Nephron (organoid): ENCODE measurements at regions not wholly inside any gene's neighbourhood (a gene's known extent, or its start where the extent isn't known, plus 50 kb on each side); places are given as distances from the start of the nearest gene placed in this dataset.

Experiments used
- H3K27ac Mint-ChIP-seq, 3 experiments: 2 replicates each; pipeline ENCODE4 v1.8.0; 2020; ENCODE audit warnings: mixed read lengths in 3 of 3, mild to moderate bottlenecking in 2 of 3, moderate library complexity in 1 of 3
- H3K27me3 Mint-ChIP-seq: 2 replicates; pipeline ENCODE4 v1.8.0; 2021; ENCODE audit warnings: low read depth, mild to moderate bottlenecking, moderate library complexity, mixed read lengths
- H3K36me3 Mint-ChIP-seq: 2 replicates; pipeline ENCODE4 v1.8.0; 2020; ENCODE audit warnings: low read depth, mixed read lengths
- H3K4me1 Mint-ChIP-seq: 2 replicates; pipeline ENCODE4 v1.8.0; 2020; ENCODE audit warnings: mixed read lengths
- H3K4me3 Mint-ChIP-seq, 3 experiments: 2 replicates each; pipeline ENCODE4 v1.8.0; 2020; ENCODE audit warnings: mild to moderate bottlenecking in 3 of 3, mixed read lengths in 3 of 3, moderate library complexity in 2 of 3
- H3K9me3 Mint-ChIP-seq: 2 replicates; pipeline ENCODE4 v1.8.0; 2020; ENCODE audit warnings: mixed read lengths
- TF ChIP-seq, protein P1 (sequence below), 3 experiments: fragments of 200-600 bp; sonication (generic); IDR thresholded peaks; one replicate each; pipeline ENCODE4 v1.5.0; 2021; ENCODE audit warnings: antibody characterized with exemption in 3 of 3; ENCODE audit not compliant: unreplicated experiment in 3 of 3

DNA sequence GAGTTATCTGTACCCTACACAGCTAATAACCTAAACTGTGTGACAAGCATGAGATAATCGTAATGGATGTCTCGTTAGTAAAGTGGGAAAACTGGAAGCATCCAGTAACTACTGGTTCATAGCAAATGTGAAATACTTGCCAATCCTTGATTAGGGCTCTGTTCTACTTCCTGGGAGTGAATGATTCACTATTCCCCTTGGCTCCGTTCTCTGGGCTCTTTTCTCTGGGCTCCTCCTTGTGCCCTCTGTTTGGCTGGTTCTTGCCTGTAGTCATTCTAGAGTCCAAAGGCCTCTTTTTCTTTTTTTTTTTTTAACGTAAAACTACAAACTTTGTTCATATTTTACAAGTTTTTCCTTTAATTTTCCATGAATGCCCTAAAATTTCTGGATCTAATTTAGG, 465.8 kb upstream of the PLXNA2 start:
- no peak overlapping the region for H3K27ac Mint-ChIP-seq
- H3K36me3 Mint-ChIP-seq: no peaks in the 10 kb centered on the region
- no peak overlapping the region for H3K4me3 Mint-ChIP-seq
- H3K4me1 Mint-ChIP-seq: no peaks in the 10 kb centered on the region
- H3K27me3 Mint-ChIP-seq: no peaks in the 10 kb centered on the region
- H3K9me3 Mint-ChIP-seq: peaks cover 7% of the 10 kb centered on the region
- TF ChIP-seq, protein P1, sequence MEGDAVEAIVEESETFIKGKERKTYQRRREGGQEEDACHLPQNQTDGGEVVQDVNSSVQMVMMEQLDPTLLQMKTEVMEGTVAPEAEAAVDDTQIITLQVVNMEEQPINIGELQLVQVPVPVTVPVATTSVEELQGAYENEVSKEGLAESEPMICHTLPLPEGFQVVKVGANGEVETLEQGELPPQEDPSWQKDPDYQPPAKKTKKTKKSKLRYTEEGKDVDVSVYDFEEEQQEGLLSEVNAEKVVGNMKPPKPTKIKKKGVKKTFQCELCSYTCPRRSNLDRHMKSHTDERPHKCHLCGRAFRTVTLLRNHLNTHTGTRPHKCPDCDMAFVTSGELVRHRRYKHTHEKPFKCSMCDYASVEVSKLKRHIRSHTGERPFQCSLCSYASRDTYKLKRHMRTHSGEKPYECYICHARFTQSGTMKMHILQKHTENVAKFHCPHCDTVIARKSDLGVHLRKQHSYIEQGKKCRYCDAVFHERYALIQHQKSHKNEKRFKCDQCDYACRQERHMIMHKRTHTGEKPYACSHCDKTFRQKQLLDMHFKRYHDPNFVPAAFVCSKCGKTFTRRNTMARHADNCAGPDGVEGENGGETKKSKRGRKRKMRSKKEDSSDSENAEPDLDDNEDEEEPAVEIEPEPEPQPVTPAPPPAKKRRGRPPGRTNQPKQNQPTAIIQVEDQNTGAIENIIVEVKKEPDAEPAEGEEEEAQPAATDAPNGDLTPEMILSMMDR (IDR thresholded peaks at IDR 0.05; ENCODE audit: unreplicated experiment in 3 of 3): no peak

DNA sequence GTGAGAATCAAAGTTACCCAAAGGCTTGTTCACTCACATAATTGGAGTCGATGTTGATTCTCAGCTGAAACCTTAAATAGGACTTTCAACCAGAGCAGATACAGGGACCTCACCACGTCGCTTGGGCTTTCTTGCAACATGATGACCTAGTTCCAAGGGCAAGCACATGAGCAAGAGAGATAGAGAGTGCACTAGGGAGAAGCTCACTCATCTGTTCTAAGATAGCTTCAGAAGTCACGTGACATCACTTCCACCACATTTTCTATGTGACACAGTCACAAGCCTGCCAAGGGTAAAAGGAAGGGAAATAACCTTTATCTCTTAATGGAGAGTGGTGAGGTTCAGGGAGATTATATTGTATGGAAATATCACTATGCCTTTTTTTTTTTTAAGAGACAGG, 470.1 kb upstream of the PLXNA2 start:
- Mint-ChIP-seq H3K36me3 (peaks cover 3% of the 10 kb centered on the region), H3K27me3 (no peaks in the 10 kb centered on the region), H3K4me1 (no peaks in the 10 kb centered on the region), H3K4me3 (no peak overlapping the region), H3K27ac (no peak overlapping the region), H3K9me3 (peaks cover 7% of the 10 kb centered on the region)
- TF ChIP-seq, protein P1 (IDR thresholded peaks at IDR 0.05; ENCODE audit: unreplicated experiment in 3 of 3): no peak

DNA sequence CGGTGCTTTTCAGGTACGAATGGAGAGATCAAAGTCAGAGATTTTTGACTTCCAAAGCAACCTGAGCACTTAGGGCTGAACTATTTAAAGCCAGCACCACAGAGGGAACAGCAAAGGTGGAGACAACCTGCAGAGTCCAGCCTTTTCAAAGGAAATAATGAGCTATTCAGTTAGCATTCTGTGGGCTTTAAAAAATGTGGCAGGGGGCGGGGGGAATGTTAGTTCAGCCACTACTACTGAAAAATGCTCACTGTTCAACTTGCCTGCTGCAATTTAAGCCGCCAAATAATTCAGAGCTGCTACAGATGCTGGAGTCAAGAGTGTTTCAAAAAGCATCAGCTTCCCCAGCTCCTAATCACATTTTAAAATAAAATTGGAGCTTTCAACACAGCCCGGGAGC, 473.3 kb upstream of the PLXNA2 start:
- no peak overlapping the region for H3K4me3 Mint-ChIP-seq
- no peaks in the 10 kb centered on the region for H3K4me1 Mint-ChIP-seq
- no peak overlapping the region for H3K27ac Mint-ChIP-seq
- TF ChIP-seq, protein P1 (IDR thresholded peaks at IDR 0.05; ENCODE audit: unreplicated experiment in 3 of 3): no peak
- peaks cover 9% of the 10 kb centered on the region for H3K36me3 Mint-ChIP-seq
- H3K9me3 Mint-ChIP-seq: peaks cover 23% of the 10 kb centered on the region
- H3K27me3 Mint-ChIP-seq: no peaks in the 10 kb centered on the region

DNA sequence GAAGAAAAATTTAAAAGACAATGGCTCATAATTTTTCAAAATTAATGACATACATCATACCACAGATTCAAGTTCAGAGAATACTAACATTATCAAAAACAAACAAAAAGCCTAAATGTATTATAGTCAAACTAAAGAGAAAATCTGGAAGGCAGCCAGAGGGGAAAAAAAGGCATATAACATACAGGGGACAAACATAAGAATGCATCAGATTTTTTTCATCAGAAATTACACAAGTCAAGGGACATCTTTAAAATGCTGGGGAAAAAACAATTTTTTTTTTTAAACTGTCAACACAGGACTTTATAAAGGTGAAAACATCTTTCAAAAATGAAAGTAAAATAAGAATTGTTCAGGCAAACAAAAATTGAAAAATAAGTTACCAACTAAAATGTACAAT, 478.4 kb upstream of the PLXNA2 start:
- H3K27me3 Mint-ChIP-seq: no peaks in the 10 kb centered on the region
- TF ChIP-seq, protein P1 (IDR thresholded peaks at IDR 0.05; ENCODE audit: unreplicated experiment in 3 of 3): no peak
- peaks cover 31% of the 10 kb centered on the region for H3K9me3 Mint-ChIP-seq
- no peak overlapping the region for H3K4me3 Mint-ChIP-seq
- H3K27ac Mint-ChIP-seq: no peak overlapping the region
- no peaks in the 10 kb centered on the region for H3K4me1 Mint-ChIP-seq
- peaks cover 9% of the 10 kb centered on the region for H3K36me3 Mint-ChIP-seq

DNA sequence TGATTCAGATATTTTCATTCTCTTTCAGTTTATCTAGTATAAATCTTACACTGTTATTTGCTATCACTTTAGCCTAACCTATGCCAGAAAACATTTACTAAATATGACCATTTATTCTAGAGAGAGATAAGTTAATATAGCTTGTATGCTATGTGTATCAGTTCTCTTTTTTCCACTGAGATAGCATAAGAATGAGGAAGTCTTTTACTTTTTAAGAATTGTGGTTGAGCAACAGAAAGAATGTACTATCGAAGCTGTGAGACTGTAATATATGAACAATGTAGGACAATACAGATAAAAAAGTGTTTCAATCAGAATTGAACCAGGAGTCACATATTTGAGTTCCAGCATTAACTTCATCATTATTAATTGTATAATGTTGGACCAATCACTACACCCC, 479.9 kb upstream of the PLXNA2 start:
- TF ChIP-seq, protein P1 (IDR thresholded peaks at IDR 0.05; ENCODE audit: unreplicated experiment in 3 of 3): no peak
- Mint-ChIP-seq H3K27ac (no peak overlapping the region), H3K27me3 (no peaks in the 10 kb centered on the region), H3K4me3 (no peak overlapping the region), H3K9me3 (peaks cover 28% of the 10 kb centered on the region), H3K4me1 (no peaks in the 10 kb centered on the region), H3K36me3 (peaks cover 7% of the 10 kb centered on the region)

DNA sequence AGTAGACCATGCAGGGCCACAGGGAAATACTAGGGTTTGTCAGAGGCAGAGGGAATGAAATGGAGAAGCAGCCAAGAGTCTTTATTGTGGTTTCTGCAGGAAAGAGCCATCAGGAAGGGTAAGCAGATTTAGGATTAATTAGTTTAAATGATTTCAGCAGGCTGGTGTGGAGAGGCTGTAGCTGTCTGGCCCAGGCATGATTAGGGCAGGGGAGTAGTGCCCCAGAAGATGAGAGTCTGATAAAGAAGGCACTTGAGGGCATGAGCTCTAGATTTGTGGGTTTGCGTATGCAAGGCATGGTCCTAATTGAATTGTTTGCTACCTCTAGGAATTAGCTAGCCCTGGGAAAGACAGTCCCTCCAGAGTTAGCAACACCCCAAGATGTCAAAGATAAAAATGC, 484.6 kb upstream of the PLXNA2 start:
- H3K27me3 Mint-ChIP-seq: no peaks in the 10 kb centered on the region
- H3K4me3 Mint-ChIP-seq: no peak overlapping the region
- TF ChIP-seq, protein P1 (IDR thresholded peaks at IDR 0.05; ENCODE audit: unreplicated experiment in 3 of 3): no peak
- peaks cover 5% of the 10 kb centered on the region for H3K4me1 Mint-ChIP-seq
- peaks cover 3% of the 10 kb centered on the region for H3K9me3 Mint-ChIP-seq
- H3K36me3 Mint-ChIP-seq: no peaks in the 10 kb centered on the region
- no peak overlapping the region for H3K27ac Mint-ChIP-seq
